GM23338 (cell line): ENCODE measurements at regions not wholly inside any gene's neighbourhood (a gene's known extent, or its start where the extent isn't known, plus 50 kb on each side); places are given as distances from the start of the nearest gene placed in this dataset.

Experiments
- ATAC-seq: fragments of 200-7000 bp; cut with Tn5 transposase; 3 replicates; pipeline ENCODE4 v1.9.1; 2020
- DNase-seq: peaks from one replicate; pipeline ENCODE4 v3.0.0-alpha.2; 2015; ENCODE audit warnings: low spot score
- H2AFZ ChIP-seq: fragments of 200-600 bp; sonication (generic); 2 replicates; pipeline ENCODE4 v1.8.0; 2016; ENCODE audit warnings: antibody characterized with exemption, mild to moderate bottlenecking, moderate library complexity
- H3F3A ChIP-seq: fragments of 200-600 bp; sonication (generic); replicated peaks from 2 replicates; pipeline ENCODE4 v1.8.0; 2017; ENCODE audit warnings: antibody characterized with exemption, mixed run types, low read depth
- H3K27ac ChIP-seq: fragments of 200-600 bp; sonication (generic); 2 replicates; pipeline ENCODE4 v1.6.1; 2016; ENCODE audit warnings: low read depth
- H3K27me3 ChIP-seq: fragments of 200-600 bp; sonication (generic); 2 replicates; pipeline ENCODE4 v1.8.0; 2016; ENCODE audit warnings: mild to moderate bottlenecking, mixed run types, moderate library complexity; ENCODE audit not compliant: insufficient read depth
- H3K36me3 ChIP-seq: fragments of 200-600 bp; sonication (generic); 2 replicates; pipeline ENCODE4 v1.8.0; 2016; ENCODE audit warnings: mild to moderate bottlenecking; ENCODE audit not compliant: insufficient read depth
- H3K4me1 ChIP-seq: fragments of 200-600 bp; sonication (generic); 2 replicates; pipeline ENCODE4 v1.8.0; 2016; ENCODE audit warnings: mild to moderate bottlenecking, moderate library complexity; ENCODE audit not compliant: insufficient read depth
- H3K4me2 ChIP-seq: fragments of 200-600 bp; sonication (generic); 2 replicates; pipeline ENCODE4 v1.7.1; 2017; ENCODE audit warnings: mixed run types
- H3K4me3 ChIP-seq: fragments of 200-600 bp; sonication (generic); 2 replicates; pipeline ENCODE4 v1.6.1; 2016; ENCODE audit warnings: mixed run types
- H3K79me2 ChIP-seq: fragments of 200-600 bp; sonication (generic); replicated peaks from 2 replicates; pipeline ENCODE4 v1.8.0; 2017; ENCODE audit warnings: mild to moderate bottlenecking; ENCODE audit not compliant: insufficient read depth
- H3K9me2 ChIP-seq: fragments of 200-600 bp; sonication (generic); 2 replicates; pipeline ENCODE4 v1.8.0; 2017; ENCODE audit not compliant: insufficient read depth
- H4K20me1 ChIP-seq: fragments of 200-600 bp; sonication (generic); replicated peaks from 2 replicates; pipeline ENCODE4 v1.8.0; 2017; ENCODE audit warnings: mild to moderate bottlenecking; ENCODE audit not compliant: insufficient read depth
- H3K27ac Mint-ChIP-seq: 2 replicates; pipeline ENCODE4 v1.8.0; 2020; ENCODE audit warnings: inconsistent platforms, mild to moderate bottlenecking, moderate library complexity, mixed read lengths
- H3K27me3 Mint-ChIP-seq: 3 replicates; pipeline ENCODE4 v1.8.0; 2022; ENCODE audit warnings: low read depth, mild to moderate bottlenecking, moderate library complexity, mixed read lengths, inconsistent platforms; ENCODE audit not compliant: insufficient read depth, poor library complexity
- H3K36me3 Mint-ChIP-seq: 3 replicates; pipeline ENCODE4 v1.8.0; 2021; ENCODE audit warnings: low read depth, mild to moderate bottlenecking, inconsistent platforms, moderate library complexity, mixed read lengths
- H3K4me1 Mint-ChIP-seq: 3 replicates; pipeline ENCODE4 v1.8.0; 2020; ENCODE audit warnings: mild to moderate bottlenecking, inconsistent platforms, mixed read lengths
- H3K4me3 Mint-ChIP-seq: 3 replicates; pipeline ENCODE4 v1.8.0; 2021; ENCODE audit warnings: moderate library complexity, mild to moderate bottlenecking, inconsistent platforms, mixed read lengths
- H3K9me3 Mint-ChIP-seq: 3 replicates; pipeline ENCODE4 v1.8.0; 2020; ENCODE audit warnings: moderate library complexity, mild to moderate bottlenecking, inconsistent platforms, mixed read lengths
- EZH2 ChIP-seq: fragments of 200-600 bp; sonication (generic); IDR thresholded peaks from one replicate; pipeline ENCODE4 v1.8.0; 2017; ENCODE audit warnings: antibody characterized with exemption, mild to moderate bottlenecking, low read depth; ENCODE audit not compliant: unreplicated experiment
- EZH2phosphoT487 ChIP-seq: fragments of 200-600 bp; sonication (generic); IDR thresholded peaks from one replicate; pipeline ENCODE4 v1.8.1; 2018; ENCODE audit warnings: antibody characterized with exemption; ENCODE audit not compliant: unreplicated experiment
- NANOG ChIP-seq: IDR thresholded peaks from 2 replicates; pipeline ENCODE4 v1.6.1; 2016; ENCODE audit warnings: antibody characterized with exemption, borderline replicate concordance
- POLR2AphosphoS5 ChIP-seq: IDR thresholded peaks from 2 replicates; pipeline ENCODE4 v1.6.1; 2016; ENCODE audit warnings: antibody characterized with exemption, low read depth
- TF ChIP-seq, protein P1 (sequence below): IDR thresholded peaks from one replicate; pipeline ENCODE4 v1.6.1; 2018; ENCODE audit warnings: antibody characterized with exemption; ENCODE audit not compliant: unreplicated experiment
- TF ChIP-seq, protein P2 (sequence below): fragments of 250-450 bp; sonication (Bioruptor Pico); IDR thresholded peaks from 2 replicates; pipeline ENCODE4 v1.5.0; 2020; ENCODE audit warnings: mild to moderate bottlenecking, moderate library complexity
- TF ChIP-seq, protein P3 (sequence below), 2 experiments: fragments of 200-600 bp in 1 of 2; sonication (generic) in 1 of 2; conservative IDR thresholded peaks; 2 replicates each; pipeline versions ENCODE4 v1.5.1 to v1.6.1; 2016 to 2017; ENCODE audit warnings: antibody characterized with exemption in 2 of 2, low read depth in 2 of 2, mild to moderate bottlenecking in 2 of 2, moderate library complexity in 1 of 2

GRCh38 chr3:132867526-132867925 lies 145.3 kb upstream of the NPHP3 start:
- TF ChIP-seq, protein P1, sequence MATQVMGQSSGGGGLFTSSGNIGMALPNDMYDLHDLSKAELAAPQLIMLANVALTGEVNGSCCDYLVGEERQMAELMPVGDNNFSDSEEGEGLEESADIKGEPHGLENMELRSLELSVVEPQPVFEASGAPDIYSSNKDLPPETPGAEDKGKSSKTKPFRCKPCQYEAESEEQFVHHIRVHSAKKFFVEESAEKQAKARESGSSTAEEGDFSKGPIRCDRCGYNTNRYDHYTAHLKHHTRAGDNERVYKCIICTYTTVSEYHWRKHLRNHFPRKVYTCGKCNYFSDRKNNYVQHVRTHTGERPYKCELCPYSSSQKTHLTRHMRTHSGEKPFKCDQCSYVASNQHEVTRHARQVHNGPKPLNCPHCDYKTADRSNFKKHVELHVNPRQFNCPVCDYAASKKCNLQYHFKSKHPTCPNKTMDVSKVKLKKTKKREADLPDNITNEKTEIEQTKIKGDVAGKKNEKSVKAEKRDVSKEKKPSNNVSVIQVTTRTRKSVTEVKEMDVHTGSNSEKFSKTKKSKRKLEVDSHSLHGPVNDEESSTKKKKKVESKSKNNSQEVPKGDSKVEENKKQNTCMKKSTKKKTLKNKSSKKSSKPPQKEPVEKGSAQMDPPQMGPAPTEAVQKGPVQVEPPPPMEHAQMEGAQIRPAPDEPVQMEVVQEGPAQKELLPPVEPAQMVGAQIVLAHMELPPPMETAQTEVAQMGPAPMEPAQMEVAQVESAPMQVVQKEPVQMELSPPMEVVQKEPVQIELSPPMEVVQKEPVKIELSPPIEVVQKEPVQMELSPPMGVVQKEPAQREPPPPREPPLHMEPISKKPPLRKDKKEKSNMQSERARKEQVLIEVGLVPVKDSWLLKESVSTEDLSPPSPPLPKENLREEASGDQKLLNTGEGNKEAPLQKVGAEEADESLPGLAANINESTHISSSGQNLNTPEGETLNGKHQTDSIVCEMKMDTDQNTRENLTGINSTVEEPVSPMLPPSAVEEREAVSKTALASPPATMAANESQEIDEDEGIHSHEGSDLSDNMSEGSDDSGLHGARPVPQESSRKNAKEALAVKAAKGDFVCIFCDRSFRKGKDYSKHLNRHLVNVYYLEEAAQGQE, result no peak
- TF ChIP-seq, protein P2, sequence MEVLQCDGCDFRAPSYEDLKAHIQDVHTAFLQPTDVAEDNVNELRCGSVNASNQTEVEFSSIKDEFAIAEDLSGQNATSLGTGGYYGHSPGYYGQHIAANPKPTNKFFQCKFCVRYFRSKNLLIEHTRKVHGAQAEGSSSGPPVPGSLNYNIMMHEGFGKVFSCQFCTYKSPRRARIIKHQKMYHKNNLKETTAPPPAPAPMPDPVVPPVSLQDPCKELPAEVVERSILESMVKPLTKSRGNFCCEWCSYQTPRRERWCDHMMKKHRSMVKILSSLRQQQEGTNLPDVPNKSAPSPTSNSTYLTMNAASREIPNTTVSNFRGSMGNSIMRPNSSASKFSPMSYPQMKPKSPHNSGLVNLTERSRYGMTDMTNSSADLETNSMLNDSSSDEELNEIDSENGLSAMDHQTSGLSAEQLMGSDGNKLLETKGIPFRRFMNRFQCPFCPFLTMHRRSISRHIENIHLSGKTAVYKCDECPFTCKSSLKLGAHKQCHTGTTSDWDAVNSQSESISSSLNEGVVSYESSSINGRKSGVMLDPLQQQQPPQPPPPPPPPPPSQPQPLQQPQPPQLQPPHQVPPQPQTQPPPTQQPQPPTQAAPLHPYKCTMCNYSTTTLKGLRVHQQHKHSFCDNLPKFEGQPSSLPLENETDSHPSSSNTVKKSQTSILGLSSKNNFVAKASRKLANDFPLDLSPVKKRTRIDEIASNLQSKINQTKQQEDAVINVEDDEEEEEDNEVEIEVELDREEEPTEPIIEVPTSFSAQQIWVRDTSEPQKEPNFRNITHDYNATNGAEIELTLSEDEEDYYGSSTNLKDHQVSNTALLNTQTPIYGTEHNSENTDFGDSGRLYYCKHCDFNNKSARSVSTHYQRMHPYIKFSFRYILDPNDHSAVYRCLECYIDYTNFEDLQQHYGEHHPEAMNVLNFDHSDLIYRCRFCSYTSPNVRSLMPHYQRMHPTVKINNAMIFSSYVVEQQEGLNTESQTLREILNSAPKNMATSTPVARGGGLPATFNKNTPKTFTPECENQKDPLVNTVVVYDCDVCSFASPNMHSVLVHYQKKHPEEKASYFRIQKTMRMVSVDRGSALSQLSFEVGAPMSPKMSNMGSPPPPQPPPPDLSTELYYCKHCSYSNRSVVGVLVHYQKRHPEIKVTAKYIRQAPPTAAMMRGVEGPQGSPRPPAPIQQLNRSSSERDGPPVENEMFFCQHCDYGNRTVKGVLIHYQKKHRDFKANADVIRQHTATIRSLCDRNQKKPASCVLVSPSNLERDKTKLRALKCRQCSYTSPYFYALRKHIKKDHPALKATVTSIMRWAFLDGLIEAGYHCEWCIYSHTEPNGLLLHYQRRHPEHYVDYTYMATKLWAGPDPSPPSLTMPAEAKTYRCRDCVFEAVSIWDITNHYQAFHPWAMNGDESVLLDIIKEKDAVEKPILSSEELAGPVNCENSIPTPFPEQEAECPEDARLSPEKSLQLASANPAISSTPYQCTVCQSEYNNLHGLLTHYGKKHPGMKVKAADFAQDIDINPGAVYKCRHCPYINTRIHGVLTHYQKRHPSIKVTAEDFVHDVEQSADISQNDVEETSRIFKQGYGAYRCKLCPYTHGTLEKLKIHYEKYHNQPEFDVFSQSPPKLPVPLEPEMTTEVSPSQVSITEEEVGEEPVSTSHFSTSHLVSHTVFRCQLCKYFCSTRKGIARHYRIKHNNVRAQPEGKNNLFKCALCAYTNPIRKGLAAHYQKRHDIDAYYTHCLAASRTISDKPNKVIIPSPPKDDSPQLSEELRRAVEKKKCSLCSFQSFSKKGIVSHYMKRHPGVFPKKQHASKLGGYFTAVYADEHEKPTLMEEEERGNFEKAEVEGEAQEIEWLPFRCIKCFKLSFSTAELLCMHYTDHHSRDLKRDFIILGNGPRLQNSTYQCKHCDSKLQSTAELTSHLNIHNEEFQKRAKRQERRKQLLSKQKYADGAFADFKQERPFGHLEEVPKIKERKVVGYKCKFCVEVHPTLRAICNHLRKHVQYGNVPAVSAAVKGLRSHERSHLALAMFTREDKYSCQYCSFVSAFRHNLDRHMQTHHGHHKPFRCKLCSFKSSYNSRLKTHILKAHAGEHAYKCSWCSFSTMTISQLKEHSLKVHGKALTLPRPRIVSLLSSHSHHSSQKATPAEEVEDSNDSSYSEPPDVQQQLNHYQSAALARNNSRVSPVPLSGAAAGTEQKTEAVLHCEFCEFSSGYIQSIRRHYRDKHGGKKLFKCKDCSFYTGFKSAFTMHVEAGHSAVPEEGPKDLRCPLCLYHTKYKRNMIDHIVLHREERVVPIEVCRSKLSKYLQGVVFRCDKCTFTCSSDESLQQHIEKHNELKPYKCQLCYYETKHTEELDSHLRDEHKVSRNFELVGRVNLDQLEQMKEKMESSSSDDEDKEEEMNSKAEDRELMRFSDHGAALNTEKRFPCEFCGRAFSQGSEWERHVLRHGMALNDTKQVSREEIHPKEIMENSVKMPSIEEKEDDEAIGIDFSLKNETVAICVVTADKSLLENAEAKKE (CRISPR knock-in tag), result no peak
- TF ChIP-seq, protein P3, sequence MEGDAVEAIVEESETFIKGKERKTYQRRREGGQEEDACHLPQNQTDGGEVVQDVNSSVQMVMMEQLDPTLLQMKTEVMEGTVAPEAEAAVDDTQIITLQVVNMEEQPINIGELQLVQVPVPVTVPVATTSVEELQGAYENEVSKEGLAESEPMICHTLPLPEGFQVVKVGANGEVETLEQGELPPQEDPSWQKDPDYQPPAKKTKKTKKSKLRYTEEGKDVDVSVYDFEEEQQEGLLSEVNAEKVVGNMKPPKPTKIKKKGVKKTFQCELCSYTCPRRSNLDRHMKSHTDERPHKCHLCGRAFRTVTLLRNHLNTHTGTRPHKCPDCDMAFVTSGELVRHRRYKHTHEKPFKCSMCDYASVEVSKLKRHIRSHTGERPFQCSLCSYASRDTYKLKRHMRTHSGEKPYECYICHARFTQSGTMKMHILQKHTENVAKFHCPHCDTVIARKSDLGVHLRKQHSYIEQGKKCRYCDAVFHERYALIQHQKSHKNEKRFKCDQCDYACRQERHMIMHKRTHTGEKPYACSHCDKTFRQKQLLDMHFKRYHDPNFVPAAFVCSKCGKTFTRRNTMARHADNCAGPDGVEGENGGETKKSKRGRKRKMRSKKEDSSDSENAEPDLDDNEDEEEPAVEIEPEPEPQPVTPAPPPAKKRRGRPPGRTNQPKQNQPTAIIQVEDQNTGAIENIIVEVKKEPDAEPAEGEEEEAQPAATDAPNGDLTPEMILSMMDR (conservative IDR thresholded peaks at IDR 0.05; ENCODE audit: low read depth in 2 of 2), result no peak
- TF ChIP-seq POLR2AphosphoS5 (no peak), EZH2phosphoT487 (no peak), NANOG (no peak), EZH2 (no peak)
- Histone ChIP-seq H3K36me3 (no peaks in the 10 kb centered on the region), H3K4me1 (no peaks in the 10 kb centered on the region), H3K27me3 (no peaks in the 10 kb centered on the region), H3F3A (no peaks in the 10 kb centered on the region), H3K9me2 (no peaks in the 10 kb centered on the region), H3K27ac (no peak overlapping the region), H3K4me3 (no peak overlapping the region), H4K20me1 (no peaks in the 10 kb centered on the region), H2AFZ (no peak overlapping the region), H3K79me2 (no peaks in the 10 kb centered on the region), H3K4me2 (no peak overlapping the region)
- DNase-seq, result no peak
- no peak overlapping the region for H3K27ac Mint-ChIP-seq
- H3K9me3 Mint-ChIP-seq, result no peaks in the 10 kb centered on the region
- H3K36me3 Mint-ChIP-seq, result no peaks in the 10 kb centered on the region
- no peak for ATAC-seq
- no peaks in the 10 kb centered on the region for H3K4me1 Mint-ChIP-seq
- H3K27me3 Mint-ChIP-seq, result peaks cover 4% of the 10 kb centered on the region
- no peak overlapping the region for H3K4me3 Mint-ChIP-seq
